CD4-positive, alpha-beta T cell (primary cell): ENCODE measurements at regions not wholly inside any gene's neighbourhood (a gene's known extent, or its start where the extent isn't known, plus 50 kb on each side); places are given as distances from the start of the nearest gene placed in this dataset.

Experiments used
- ATAC-seq: fragments of 200-7000 bp; cut with Tn5 transposase; one replicate; pipeline ENCODE4 v1.10.0; 2022; ENCODE audit warnings: mild to moderate bottlenecking; ENCODE audit not compliant: poor library complexity
- CTCF ChIA-PET: fragments of 350-600 bp; sonication (Branson Sonifier 250); formaldehyde crosslinking; loops from one replicate; lab custom pipeline; 2021; ENCODE audit warnings: antibody characterized with exemption, inconsistent platforms; lab: Charles Lee
- POLR2A ChIA-PET: fragments of 350-600 bp; sonication (Branson Sonifier 250); formaldehyde crosslinking; loops from one replicate; lab custom pipeline; 2021; ENCODE audit warnings: antibody characterized with exemption, inconsistent platforms; lab: Charles Lee
- DNase-seq, 14 experiments: peaks; one replicate each; pipeline ENCODE4 v3.0.0-alpha.2; 2013 to 2020; ENCODE audit warnings: mixed read lengths in 2 of 14
- H3K27ac ChIP-seq, 2 donors: one replicate each; pipeline versions ENCODE4 v1.5.1 to v1.7.0; 2013; ENCODE audit warnings: low read length in 2 of 2, low read depth in 1 of 2, mild to moderate bottlenecking in 1 of 2
- H3K27me3 ChIP-seq, 2 experiments: 1 replicate in 1 of 2; 2 replicates in 1 of 2; pipeline versions ENCODE4 v1.6.1 to v1.7.0; 2013; ENCODE audit warnings: low read length in 2 of 2, control low read depth in 1 of 2, mild to moderate bottlenecking in 1 of 2, moderate library complexity in 1 of 2; ENCODE audit not compliant: insufficient read depth in 2 of 2, control insufficient read depth in 1 of 2
- H3K36me3 ChIP-seq: one replicate; pipeline ENCODE4 v1.6.1; 2013; ENCODE audit warnings: low read length, control low read depth; ENCODE audit not compliant: insufficient read depth
- H3K4me1 ChIP-seq: one replicate; pipeline ENCODE4 v1.6.1; 2013; ENCODE audit warnings: low read length, control low read depth; ENCODE audit not compliant: insufficient read depth
- H3K4me3 ChIP-seq: one replicate; pipeline ENCODE4 v1.5.1; 2013; ENCODE audit warnings: mild to moderate bottlenecking, low read length, moderate library complexity
- H3K9me3 ChIP-seq, 2 experiments: 1 replicate in 1 of 2; 2 replicates in 1 of 2; pipeline versions ENCODE4 v1.6.1 to v1.7.0; 2013; ENCODE audit warnings: low read length in 2 of 2, mild to moderate bottlenecking in 2 of 2, control low read depth in 1 of 2, moderate library complexity in 1 of 2; ENCODE audit not compliant: control insufficient read depth in 1 of 2, insufficient read depth in 1 of 2
- H3K27ac Mint-ChIP-seq: one replicate; pipeline ENCODE4 v1.8.0; 2020; ENCODE audit warnings: mixed read lengths
- H3K27me3 Mint-ChIP-seq: one replicate; pipeline ENCODE4 v1.8.0; 2021; ENCODE audit warnings: mixed read lengths
- H3K36me3 Mint-ChIP-seq: one replicate; pipeline ENCODE4 v1.8.0; 2021; ENCODE audit warnings: low read depth, mixed read lengths
- H3K4me1 Mint-ChIP-seq: one replicate; pipeline ENCODE4 v1.8.0; 2021; ENCODE audit warnings: low read depth, mixed read lengths
- H3K4me3 Mint-ChIP-seq: one replicate; pipeline ENCODE4 v1.8.0; 2020; ENCODE audit warnings: mild to moderate bottlenecking, mixed read lengths
- H3K9me3 Mint-ChIP-seq: one replicate; pipeline ENCODE4 v1.8.0; 2020; ENCODE audit warnings: mixed read lengths
- intact Hi-C, 2 experiments: fragments of 100-400 bp; cut with DNase I in 1 of 2; cut with micrococcal nuclease in 1 of 2; formaldehyde crosslinking; loops; one replicate each; pipeline versions ENCODE4 v1.15.1 to v1.9.0; 2023 to 2025; cut with DNase I, micrococcal nuclease
- TF ChIP-seq, protein P1 (sequence below): fragments of 200-600 bp; IDR thresholded peaks from one replicate; pipeline ENCODE4 v1.8.0; 2022; ENCODE audit warnings: antibody characterized with exemption, mild to moderate bottlenecking

DNA sequence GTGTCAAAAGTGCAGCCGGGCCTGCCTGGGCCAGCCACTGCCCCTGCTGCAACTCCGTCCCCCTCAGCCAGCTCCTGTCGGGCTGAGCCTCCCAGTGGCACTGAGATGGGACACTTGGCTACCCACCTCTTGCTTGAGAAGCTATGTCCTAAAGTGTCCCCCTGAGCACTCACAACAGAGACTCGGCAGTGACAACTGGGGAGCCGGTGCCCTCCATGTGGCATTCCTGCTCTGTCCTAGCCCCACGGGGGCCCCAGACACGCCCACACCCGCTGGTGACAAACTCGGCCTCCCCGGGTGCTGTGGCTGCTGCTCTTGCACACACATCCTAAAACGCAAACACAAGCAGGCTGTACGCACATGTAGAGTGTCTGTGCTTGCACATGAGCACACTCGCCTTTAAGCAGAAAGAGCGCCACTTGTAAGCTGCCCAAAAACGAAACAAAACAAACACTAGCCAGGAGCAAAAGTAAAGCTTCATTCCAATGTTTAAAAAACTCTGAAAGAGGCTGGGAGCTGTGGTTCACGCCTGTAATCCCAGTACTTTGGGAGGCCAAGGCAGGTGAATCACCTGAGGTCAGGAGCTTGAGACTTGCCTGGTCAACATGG lies 253.9 kb downstream of the RBFOX3 start:
- Mint-ChIP-seq H3K36me3 (no peaks in the 10 kb centered on the region), H3K27me3 (peaks cover 45% of the 10 kb centered on the region), H3K4me3 (no peak overlapping the region), H3K4me1 (no peaks in the 10 kb centered on the region), H3K9me3 (no peaks in the 10 kb centered on the region), H3K27ac (no peak overlapping the region)
- Histone ChIP-seq H3K36me3 (no peaks in the 10 kb centered on the region), H3K4me3 (no peak overlapping the region), H3K9me3 (peaks cover 7 to 22% of the 10 kb centered on the region in 2 experiments), H3K4me1 (no peaks in the 10 kb centered on the region), H3K27me3 (peaks cover 9 to 13% of the 10 kb centered on the region in 2 experiments), H3K27ac (no peak overlapping the region)
- intact Hi-C loops: no loop called here
- ChIA-PET CTCF (no interaction called here), POLR2A (no interaction called here)
- DNase-seq: no peak
- no peak for ATAC-seq
- TF ChIP-seq, protein P1, sequence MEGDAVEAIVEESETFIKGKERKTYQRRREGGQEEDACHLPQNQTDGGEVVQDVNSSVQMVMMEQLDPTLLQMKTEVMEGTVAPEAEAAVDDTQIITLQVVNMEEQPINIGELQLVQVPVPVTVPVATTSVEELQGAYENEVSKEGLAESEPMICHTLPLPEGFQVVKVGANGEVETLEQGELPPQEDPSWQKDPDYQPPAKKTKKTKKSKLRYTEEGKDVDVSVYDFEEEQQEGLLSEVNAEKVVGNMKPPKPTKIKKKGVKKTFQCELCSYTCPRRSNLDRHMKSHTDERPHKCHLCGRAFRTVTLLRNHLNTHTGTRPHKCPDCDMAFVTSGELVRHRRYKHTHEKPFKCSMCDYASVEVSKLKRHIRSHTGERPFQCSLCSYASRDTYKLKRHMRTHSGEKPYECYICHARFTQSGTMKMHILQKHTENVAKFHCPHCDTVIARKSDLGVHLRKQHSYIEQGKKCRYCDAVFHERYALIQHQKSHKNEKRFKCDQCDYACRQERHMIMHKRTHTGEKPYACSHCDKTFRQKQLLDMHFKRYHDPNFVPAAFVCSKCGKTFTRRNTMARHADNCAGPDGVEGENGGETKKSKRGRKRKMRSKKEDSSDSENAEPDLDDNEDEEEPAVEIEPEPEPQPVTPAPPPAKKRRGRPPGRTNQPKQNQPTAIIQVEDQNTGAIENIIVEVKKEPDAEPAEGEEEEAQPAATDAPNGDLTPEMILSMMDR: no peak

DNA sequence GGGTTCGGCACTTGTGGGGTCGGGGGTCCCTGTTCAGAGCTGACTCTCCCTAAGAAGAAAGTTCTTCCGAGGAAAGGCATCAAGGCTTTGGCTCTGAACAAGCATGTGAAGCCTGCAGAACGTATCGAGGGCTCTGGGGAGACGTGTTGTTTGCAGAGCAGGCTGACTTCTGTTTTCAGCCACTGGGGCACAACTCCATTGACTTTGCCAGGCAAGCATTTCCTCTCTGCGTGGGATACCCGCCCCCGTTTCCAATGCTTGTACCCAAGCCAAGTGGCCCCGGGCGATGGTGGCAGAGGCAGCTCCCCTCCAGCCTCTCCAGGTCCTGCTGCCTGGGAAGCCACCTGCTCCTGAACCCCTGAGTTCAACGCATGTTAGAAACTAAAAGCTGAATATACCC lies 255.7 kb downstream of the RBFOX3 start:
- H3K9me3 ChIP-seq: peaks cover 10 to 26% of the 10 kb centered on the region in 2 experiments
- no peak overlapping the region for H3K27ac Mint-ChIP-seq
- CTCF ChIA-PET: no interaction called here

DNA sequence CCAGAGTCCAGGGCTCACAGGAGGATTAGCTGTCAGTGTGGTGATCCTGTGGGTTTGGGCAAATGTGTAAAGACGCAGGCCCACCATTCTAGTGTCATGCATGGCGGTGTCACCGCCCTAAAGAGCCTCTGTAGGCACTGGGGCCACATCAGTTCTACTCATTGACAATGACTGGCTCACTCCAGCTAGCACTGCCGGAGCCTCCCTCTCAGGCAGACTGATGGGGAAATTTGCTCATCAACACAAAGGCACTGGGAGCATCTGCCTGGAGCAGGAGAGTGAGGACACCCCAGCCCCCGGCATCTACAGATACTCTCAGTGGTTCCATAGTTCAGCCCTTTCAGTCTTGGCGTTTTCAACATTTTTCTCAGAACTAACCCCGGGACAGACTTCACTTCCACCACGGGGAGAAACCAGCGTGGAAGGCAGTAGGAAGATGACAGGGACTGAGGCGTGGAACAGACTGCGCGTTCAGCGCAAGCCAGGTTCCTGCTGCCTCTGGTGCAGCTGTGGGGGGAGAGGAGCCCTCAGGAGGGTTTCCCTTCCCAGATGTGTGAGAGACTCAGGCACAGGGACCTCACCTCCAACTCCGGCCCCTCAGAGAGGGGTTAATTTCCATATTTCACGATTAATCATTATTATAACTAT lies 256.6 kb downstream of the RBFOX3 start:
- ChIA-PET CTCF (no interaction called here), POLR2A (no interaction called here)
- peaks cover 51% of the 10 kb centered on the region for H3K27me3 Mint-ChIP-seq
- Histone ChIP-seq H3K4me3 (no peak overlapping the region), H3K4me1 (no peaks in the 10 kb centered on the region), H3K27ac (no peak overlapping the region), H3K9me3 (peaks cover 10 to 31% of the 10 kb centered on the region in 2 experiments), H3K36me3 (no peaks in the 10 kb centered on the region), H3K27me3 (peaks cover 16 to 20% of the 10 kb centered on the region in 2 experiments)
- intact Hi-C loops: no loop called here
- H3K36me3 Mint-ChIP-seq: no peaks in the 10 kb centered on the region
- ATAC-seq: no peak
- H3K9me3 Mint-ChIP-seq: no peaks in the 10 kb centered on the region
- TF ChIP-seq, protein P1: no peak
- no peaks in the 10 kb centered on the region for H3K4me1 Mint-ChIP-seq
- no peak overlapping the region for H3K4me3 Mint-ChIP-seq
- no peak for DNase-seq
- no peak overlapping the region for H3K27ac Mint-ChIP-seq

More for the DNA sequence above, 255.7 kb downstream of the RBFOX3 start:
- POLR2A ChIA-PET: no interaction called here
- DNase-seq: no peak
- Histone ChIP-seq H3K36me3 (no peaks in the 10 kb centered on the region), H3K4me1 (no peaks in the 10 kb centered on the region), H3K4me3 (no peak overlapping the region), H3K27ac (no peak overlapping the region), H3K27me3 (peaks cover 16 to 19% of the 10 kb centered on the region in 2 experiments)
- H3K36me3 Mint-ChIP-seq: no peaks in the 10 kb centered on the region
- no peaks in the 10 kb centered on the region for H3K9me3 Mint-ChIP-seq
- no peak for ATAC-seq
- H3K4me3 Mint-ChIP-seq: no peak overlapping the region
- intact Hi-C loops: no loop called here
- peaks cover 46% of the 10 kb centered on the region for H3K27me3 Mint-ChIP-seq
- TF ChIP-seq, protein P1: no peak
- no peaks in the 10 kb centered on the region for H3K4me1 Mint-ChIP-seq
